ENCODE measurements at regions not wholly inside any gene's neighbourhood (a gene's known extent, or its start where the extent isn't known, plus 50 kb on each side); places are given as distances from the start of the nearest gene placed in this dataset.
"Not testable (repeated sequence)": the region's sequence is repeated elsewhere in the genome, so short reads cannot be mapped to it uniquely, and the experiment has no call there.

GRCh38 chr12:7554831-7555230, 51.3 kb upstream of the CD163 start:
- not testable (repeated sequence) for TF ChIP-seq CTCF, POLR2A (IDR thresholded peaks at IDR 0.05)

Data from tibial nerve (tissue), 3 donors.